ENCODE measurements at regions not wholly inside any gene's neighbourhood (a gene's known extent, or its start where the extent isn't known, plus 50 kb on each side); places are given as distances from the start of the nearest gene placed in this dataset.

- DNase-seq = no peak
These were observed 373.1 kb downstream of the CMPK2 start for GRCh38 chr2:6492573-6492972.

GRCh38 chr2:6493266-6493665 lies 372.4 kb downstream of the CMPK2 start:
- DNase-seq = no peak

DNA sequence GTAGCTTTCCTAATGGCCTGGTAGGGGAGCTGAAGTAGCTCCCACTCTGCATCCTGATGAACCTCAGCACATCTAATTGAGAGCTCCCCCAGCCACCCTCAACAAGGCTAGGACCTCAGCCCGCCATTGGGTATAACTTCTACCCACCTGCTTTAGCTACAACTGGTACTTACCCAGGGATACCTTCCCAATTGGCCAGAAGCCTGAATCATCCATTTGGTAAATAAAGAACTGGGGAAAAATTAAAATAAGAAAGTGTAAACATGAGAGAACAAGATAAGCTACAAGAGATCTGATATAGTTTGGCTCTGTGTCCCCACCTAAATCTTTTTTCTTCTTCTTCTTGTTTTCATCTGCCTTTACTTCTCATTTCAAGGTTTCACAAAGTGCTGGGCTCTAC lies 372.0 kb downstream of the CMPK2 start:
- no peak for DNase-seq

- no peak for DNase-seq
These were observed 370.2 kb downstream of the CMPK2 start for GRCh38 chr2:6495466-6495865.

DNA sequence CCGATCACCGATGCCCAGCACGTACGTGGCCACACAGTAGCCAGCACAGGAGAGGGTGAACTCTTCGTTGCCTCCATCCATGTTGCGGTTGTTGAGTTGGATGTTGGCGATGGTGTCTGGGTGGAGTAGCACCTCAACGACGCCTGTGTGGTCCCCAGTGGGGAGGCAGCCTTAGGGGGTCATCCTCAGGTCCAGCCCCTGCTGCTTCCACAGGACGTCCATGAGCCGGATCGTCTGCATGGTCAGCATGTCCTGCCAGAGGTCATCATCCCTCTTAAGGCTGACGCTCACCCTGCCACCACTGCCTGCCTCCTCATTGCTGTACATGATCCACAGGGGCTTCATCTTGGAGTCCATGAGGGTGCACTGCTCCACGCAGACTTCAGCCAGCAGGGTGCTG lies 369.3 kb downstream of the CMPK2 start:
- no peak for DNase-seq

DNA sequence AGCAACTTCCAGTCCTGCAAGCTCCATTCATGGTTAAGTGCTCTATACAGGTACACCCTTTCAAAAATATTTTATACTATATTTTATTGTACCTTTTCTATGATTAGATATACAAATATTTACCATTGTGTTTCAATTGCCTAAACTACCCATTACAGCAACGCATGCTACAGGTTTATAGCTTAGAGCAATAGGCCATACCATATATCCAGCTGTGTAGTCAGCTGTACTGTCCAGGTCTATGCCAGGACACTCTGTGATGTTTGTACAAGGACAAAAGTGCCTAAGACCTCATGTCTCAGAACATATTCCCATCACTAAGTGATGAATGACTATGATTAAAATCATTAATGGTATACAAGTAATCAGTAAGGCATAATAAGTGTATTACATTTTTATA lies 368.7 kb downstream of the CMPK2 start:
- no peak for DNase-seq

DNA sequence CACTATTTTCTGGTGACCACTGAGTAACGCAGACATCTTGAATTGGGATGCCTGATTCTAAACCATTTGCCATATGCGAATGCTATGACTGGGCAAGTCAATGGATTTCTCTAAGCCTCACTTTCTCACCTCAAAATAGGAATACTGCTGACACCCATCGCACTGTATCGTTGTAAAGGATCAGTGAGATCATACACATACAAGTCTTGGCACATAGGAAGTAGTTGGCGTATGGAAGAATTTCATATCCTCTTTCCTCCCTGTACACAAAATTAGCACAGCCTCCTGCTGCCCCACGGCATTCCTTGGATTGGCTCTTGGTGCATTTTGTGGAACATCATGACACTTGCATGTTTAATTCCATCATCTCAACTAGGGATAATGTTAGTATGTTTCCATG lies 366.9 kb downstream of the CMPK2 start:
- no peak for DNase-seq

GRCh38 chr2:6499691-6500090 lies 366.0 kb downstream of the CMPK2 start:
- DNase-seq = no peak

- DNase-seq = no peak
These were observed 359.3 kb downstream of the CMPK2 start for GRCh38 chr2:6506361-6506794.

GRCh38 chr2:6506859-6507258 lies 358.8 kb downstream of the CMPK2 start:
- DNase-seq = no peak

GRCh38 chr2:6510532-6510931 lies 355.2 kb downstream of the CMPK2 start:
- DNase-seq = no peak

GRCh38 chr2:6512589-6512988 lies 353.1 kb downstream of the CMPK2 start:
- DNase-seq = no peak

- no peak for DNase-seq
These were observed 349.0 kb downstream of the CMPK2 start for GRCh38 chr2:6516674-6517073.

DNA sequence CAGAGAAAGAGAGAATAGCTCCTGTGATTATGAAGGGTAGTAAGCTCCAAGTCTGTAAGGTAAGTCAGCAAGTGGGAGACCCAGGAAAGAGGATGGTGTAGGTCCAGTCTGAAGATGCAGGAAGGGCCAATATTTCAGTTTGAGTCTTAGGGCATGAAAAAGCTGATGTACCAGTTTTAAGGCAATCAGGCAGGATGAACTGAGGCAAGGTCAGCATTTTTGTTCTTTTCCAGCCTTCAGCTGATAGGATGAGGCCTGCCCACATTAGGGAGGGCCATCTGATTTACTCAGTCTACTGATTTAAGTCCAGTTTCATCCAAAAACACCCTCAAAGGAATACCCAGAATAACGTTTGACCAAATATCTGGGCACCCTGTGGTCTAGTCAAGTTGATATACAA lies 347.3 kb downstream of the CMPK2 start:
- no peak for DNase-seq

DNA sequence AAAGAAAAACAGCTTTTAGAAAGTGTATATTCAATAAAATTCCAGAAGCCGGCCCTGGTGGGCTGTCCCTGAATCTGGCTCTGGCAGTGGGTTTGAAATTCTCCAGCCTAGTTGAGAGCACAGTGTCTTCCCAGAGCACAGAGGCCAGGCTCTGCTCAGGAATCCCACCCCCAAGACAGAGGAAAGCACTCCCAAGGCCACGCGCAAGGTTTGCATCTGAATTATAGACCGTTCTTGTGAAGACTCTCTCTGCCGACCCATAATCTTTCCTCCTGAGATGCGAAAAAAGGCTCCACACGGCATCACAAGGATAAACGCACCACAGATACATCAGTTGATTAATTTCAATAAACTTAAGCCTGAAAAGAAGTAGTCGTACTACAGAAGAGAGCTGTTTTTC lies 342.2 kb downstream of the CMPK2 start:
- no peak for DNase-seq

DNA sequence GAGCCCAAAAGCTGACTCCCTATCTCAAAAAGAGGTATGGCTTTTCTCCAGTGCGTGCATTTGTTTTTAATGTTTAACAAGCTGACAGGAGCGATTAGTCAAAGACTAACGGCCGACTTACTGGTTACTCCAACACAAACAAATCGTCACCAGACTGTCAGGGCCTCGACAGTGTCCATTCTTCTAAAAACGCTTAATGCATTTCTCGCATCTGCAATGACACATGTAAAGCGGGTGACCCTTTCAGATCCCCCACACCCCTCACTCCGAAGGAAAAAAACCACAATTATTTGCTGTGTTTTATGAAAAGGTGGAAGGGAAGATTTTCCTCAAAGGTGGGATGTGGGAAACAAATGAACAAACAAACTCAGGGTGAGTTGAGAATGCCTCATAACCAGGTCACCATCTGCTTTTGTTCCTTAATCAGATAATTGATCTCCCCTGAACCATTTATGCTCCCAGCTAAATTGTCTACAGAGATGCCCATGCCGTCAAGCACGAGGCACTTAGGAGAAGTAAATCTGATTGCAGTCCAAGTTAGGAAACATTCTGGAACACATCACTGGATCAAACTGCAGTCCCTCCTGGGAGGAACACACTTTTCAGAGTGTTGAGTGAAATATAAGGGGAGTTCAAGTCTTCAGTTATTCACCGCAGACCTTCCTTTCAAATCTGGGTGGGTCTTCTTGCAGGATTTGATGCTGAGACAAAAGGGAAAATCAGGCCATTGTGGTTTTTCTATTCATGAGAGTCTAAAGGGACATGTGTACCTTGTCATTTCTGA lies 340.8 kb downstream of the CMPK2 start:
- no peak for DNase-seq

DNA sequence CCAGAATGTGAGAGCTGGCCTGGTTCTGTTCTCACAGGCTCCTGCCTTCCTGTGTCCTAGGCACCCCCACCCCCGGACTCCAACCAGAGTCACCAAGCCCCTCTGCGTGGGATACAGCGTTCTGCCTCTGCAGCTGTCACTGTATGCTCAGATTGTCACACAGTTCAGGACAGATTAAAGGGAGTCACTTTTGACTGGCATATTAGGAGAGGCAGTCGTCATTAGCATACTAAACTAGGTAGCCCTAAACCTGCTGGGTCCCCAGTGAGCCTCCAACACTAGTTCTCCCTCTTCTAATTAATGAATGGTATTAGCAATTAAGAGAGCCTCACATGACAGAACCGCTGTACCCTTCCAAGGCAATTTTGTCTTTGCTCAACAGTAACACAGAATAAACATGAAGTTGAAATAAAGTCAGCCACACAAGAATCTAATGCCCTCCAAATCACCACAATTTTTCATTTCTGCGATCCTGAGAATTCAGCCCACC lies 340.2 kb downstream of the CMPK2 start:
- no peak for DNase-seq

DNA sequence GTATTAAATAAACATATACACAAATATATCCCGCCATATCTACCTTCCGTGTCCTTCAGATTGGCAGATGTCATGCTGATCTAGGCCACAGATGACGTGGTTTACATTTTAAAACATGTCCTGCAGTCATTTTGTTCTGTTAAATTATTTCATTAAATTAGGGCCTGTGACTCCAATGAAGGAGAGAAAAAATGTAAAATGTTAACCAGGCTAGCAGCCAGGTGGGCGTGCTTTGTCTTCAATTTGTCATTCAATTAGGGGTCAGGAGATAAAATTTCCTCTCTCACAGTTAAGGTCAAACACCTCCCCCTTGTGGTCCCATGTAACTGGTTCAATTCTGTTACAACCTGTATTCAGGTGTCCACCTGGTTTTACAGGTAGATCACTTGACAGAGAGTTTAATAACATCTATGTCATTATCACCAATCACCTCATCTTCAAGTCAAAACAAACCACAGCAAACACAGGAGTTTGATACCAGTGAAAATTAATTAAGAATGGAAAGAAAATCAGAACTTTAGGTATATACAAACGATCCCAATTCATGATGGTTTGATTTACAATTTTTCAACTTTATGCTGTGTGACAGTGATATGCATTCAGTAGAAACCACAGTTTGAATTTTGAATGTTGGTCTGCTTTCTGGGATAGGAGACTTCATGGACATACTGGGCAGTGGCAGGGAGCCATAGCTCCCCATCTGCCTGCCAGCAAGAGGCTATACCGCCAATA lies 339.4 kb downstream of the CMPK2 start:
- no peak for DNase-seq

DNA sequence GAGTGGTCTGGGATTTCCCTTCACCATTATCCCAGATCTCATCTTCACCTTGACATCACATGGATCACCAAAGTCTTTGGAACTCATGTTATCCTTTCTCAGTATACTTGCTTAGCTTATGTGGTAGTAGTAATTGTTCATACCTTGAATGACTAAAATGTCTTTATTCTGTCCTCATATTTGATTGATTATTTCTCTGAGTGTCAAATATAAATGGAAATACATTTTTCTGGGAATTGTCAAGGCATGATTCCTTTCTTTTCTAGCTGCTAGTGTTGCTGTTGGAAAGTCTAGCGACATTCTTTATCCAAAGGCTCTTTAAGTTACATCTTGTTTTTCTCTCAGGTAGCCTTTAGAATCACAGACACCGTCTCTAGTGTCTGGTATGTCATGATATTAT lies 334.4 kb downstream of the CMPK2 start:
- no peak for DNase-seq

- DNase-seq = no peak
These were observed 330.1 kb downstream of the CMPK2 start for GRCh38 chr2:6535572-6535971.

DNA sequence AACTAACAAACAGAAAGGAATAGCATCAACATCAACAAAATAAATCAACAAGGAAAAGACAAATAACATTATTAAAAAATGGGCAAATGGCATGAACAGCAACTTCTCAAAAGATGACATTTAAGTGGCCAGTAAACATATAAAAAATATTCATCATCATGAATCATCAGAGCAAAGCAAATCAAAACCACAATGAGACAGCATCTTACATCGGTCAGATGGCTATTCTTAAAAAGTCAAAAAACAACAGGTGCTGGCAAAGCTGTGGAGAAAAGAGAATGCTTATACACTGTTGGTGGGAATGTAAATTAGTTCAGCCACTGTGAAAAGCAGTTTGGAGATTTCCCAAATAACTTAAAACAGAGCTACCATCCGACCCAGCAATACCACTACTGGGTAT lies 327.1 kb downstream of the CMPK2 start:
- no peak for DNase-seq

DNA sequence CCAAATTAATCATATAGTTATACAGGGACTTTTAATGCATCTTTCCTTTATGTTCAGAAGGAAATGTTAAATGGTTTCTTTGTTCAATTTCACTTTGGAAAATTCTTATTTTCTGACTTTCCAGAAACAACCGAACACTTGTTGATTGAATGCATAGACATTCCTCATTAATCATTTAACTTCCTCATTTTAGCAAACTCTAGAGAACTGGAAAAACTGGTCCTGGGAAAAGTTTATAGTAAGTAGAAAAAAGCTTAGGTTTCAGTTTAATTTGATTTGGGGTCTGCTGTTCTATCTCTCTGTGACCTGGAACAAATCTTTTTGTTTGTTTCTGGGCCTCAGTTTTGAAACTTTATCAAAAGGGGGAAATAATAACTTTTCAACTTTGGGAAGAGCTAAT lies 320.4 kb downstream of the CMPK2 start:
- no peak for DNase-seq

- no peak for DNase-seq
These were observed 319.9 kb downstream of the CMPK2 start for GRCh38 chr2:6545795-6546194.

GRCh38 chr2:6554466-6554865 lies 311.2 kb downstream of the CMPK2 start:
- DNase-seq = no peak

Measured in activated CD4-positive, alpha-beta T cell treated with anti-CD3 and anti-CD28 coated beads, Interleukin-2, amount 50 U/mL, for 16 hours (primary cell).